ENCODE measurements at regions not wholly inside any gene's neighbourhood (a gene's known extent, or its start where the extent isn't known, plus 50 kb on each side); places are given as distances from the start of the nearest gene placed in this dataset.

- H3K27ac ChIP-seq = peak overlapping the region; percentile 59 to 98 (median 78)
- peak overlapping the region in 1 of 3 donors; percentile 33 for H3K4me3 ChIP-seq (replicated peaks in 1 of 3)
- 55 to 58% methylated on average over 2 of the region's 2 CpGs for whole genome bisulfite sequencing, 2 donors
- intact Hi-C loops (cut with DNase I) = no loop called here
- TF ChIP-seq, protein P1, sequence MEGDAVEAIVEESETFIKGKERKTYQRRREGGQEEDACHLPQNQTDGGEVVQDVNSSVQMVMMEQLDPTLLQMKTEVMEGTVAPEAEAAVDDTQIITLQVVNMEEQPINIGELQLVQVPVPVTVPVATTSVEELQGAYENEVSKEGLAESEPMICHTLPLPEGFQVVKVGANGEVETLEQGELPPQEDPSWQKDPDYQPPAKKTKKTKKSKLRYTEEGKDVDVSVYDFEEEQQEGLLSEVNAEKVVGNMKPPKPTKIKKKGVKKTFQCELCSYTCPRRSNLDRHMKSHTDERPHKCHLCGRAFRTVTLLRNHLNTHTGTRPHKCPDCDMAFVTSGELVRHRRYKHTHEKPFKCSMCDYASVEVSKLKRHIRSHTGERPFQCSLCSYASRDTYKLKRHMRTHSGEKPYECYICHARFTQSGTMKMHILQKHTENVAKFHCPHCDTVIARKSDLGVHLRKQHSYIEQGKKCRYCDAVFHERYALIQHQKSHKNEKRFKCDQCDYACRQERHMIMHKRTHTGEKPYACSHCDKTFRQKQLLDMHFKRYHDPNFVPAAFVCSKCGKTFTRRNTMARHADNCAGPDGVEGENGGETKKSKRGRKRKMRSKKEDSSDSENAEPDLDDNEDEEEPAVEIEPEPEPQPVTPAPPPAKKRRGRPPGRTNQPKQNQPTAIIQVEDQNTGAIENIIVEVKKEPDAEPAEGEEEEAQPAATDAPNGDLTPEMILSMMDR (IDR thresholded peaks at IDR 0.05) = no peak
- TF ChIP-seq POLR2A (IDR thresholded peaks at IDR 0.05) = no peak
- H3K27me3 ChIP-seq = no peaks in the 10 kb centered on the region
- H3K9me3 ChIP-seq = no peaks in the 10 kb centered on the region
- DNase-seq = no peak
- H3K4me1 ChIP-seq = peaks cover 18 to 20% of the 10 kb centered on the region in 2 donors
- H3K36me3 ChIP-seq = no peaks in the 10 kb centered on the region
Measured at GRCh38 chr7:114088470-114088940, 169.7 kb upstream of the PPP1R3A start.

- 8 to 12% methylated on average over 32 of the region's 32 CpGs for WGBS, 2 donors
- intact Hi-C loops (cut with DNase I) = no loop called here
- Histone ChIP-seq H3K4me1 (peaks cover 22 to 24% of the 10 kb centered on the region in 2 donors), H3K27me3 (no peaks in the 10 kb centered on the region), H3K4me3 (replicated peaks in 1 of 3) (peak overlapping the region in 2 of 3 donors; percentile 25 to 33), H3K27ac (peak overlapping the region; percentile 59 to 98 (median 78)), H3K9me3 (no peaks in the 10 kb centered on the region), H3K36me3 (no peaks in the 10 kb centered on the region)
- TF ChIP-seq, protein P1 (IDR thresholded peaks at IDR 0.05) = no peak
- peak in 1 of 2 donors; percentile 10 for TF ChIP-seq POLR2A (IDR thresholded peaks at IDR 0.05)
- DNase-seq = peak; percentile 46 to 53
Measured at GRCh38 chr7:114087653-114088469, 169.1 kb upstream of the PPP1R3A start.

DNA sequence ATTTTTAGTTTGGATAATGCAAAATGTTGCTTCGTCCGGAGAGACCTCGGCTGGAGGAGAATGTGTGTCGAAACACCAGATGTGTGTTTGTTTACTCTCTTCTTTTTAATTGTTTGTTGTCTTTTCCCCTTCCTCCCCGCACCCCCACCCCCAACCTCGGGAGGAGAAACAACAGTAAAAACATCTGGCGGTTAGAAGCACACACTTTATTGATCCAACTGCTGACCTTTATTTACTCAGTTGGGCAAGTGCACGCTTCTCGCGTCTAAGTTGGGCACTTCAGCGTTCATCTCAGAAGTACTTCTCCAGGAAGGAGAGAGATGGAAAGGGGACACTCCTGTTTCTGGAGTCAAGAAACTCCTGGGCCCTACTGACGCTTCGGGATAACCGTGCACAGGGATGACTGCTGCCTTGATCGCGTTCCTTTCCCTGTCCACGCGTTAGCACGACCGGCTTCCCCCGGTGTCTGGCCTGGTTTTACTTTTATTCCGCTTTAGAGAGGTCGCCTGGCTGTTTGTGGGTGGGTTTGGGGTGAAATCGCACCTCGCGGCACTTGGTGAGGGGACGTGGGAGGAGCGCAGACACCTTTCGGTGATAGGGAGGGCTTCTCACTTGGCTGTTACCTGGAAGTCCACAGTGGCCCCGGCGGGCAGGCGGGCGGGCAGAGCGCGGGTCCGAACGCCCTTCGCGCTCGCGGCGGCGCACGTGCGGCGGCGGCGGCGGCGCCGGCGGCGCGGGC, 168.3 kb upstream of the PPP1R3A start:
- H3K27me3 ChIP-seq = no peaks in the 10 kb centered on the region
- 1% methylated on average over 24 to 30 of the region's 54 CpGs for WGBS, 2 donors
- H3K4me1 ChIP-seq = peaks cover 22 to 24% of the 10 kb centered on the region in 2 donors
- peak overlapping the region; percentile 97 to 99 (median 98) for H3K27ac ChIP-seq
- peak in 1 of 2 donors; percentile 51 for TF ChIP-seq POLR2A (IDR thresholded peaks at IDR 0.05)
- TF ChIP-seq, protein P1 (IDR thresholded peaks at IDR 0.05) = no peak
- intact Hi-C loops (cut with DNase I) = no loop called here
- no peaks in the 10 kb centered on the region for H3K36me3 ChIP-seq
- H3K9me3 ChIP-seq = no peaks in the 10 kb centered on the region
- peak; percentile 41 to 56 for DNase-seq
- H3K4me3 ChIP-seq (replicated peaks in 1 of 3) = peak overlapping the region; percentile 55 to 81 (median 77)

- no peaks in the 10 kb centered on the region for H3K9me3 ChIP-seq
- intact Hi-C loops (cut with DNase I) = no loop called here
- H3K4me1 ChIP-seq = peaks cover 22 to 24% of the 10 kb centered on the region in 2 donors
- no peaks in the 10 kb centered on the region for H3K27me3 ChIP-seq
- peak overlapping the region; percentile 55 to 81 (median 77) for H3K4me3 ChIP-seq (replicated peaks in 1 of 3)
- peak overlapping the region; percentile 97 to 99 (median 98) for H3K27ac ChIP-seq
- H3K36me3 ChIP-seq = no peaks in the 10 kb centered on the region
- no peak for TF ChIP-seq POLR2A (IDR thresholded peaks at IDR 0.05)
- TF ChIP-seq, protein P1 (IDR thresholded peaks at IDR 0.05) = no peak
- peak; percentile 58 to 60 for DNase-seq
- 0 to 1% methylated on average over 16 to 19 of the region's 31 CpGs for WGBS, 2 donors
Measured at GRCh38 chr7:114086537-114086913, 167.7 kb upstream of the PPP1R3A start.
